ENCODE measurements at regions not wholly inside any gene's neighbourhood (a gene's known extent, or its start where the extent isn't known, plus 50 kb on each side); places are given as distances from the start of the nearest gene placed in this dataset.
"Not testable (repeated sequence)": the region's sequence is repeated elsewhere in the genome, so short reads cannot be mapped to it uniquely, and the experiment has no call there.

GRCh38 chr12:46515829-46516228, 143.3 kb upstream of the SLC38A2 start:
- no peak for DNase-seq

GRCh38 chr12:46514886-46515285, 142.3 kb upstream of the SLC38A2 start:
- DNase-seq, result no peak

GRCh38 chr12:46510257-46510656, 137.7 kb upstream of the SLC38A2 start:
- not testable (repeated sequence) for DNase-seq

- no peak for DNase-seq
These were observed 136.6 kb upstream of the SLC38A2 start for GRCh38 chr12:46509135-46509534.

GRCh38 chr12:46508651-46509050, 136.1 kb upstream of the SLC38A2 start:
- no peak for DNase-seq

- no peak for DNase-seq
These were observed 135.2 kb upstream of the SLC38A2 start for GRCh38 chr12:46507766-46508165.

GRCh38 chr12:46506961-46507360, 134.4 kb upstream of the SLC38A2 start:
- DNase-seq, result no peak

- DNase-seq, result no peak
These were observed 133.6 kb upstream of the SLC38A2 start for GRCh38 chr12:46506198-46506597.

GRCh38 chr12:46504494-46504893, 131.9 kb upstream of the SLC38A2 start:
- no peak for DNase-seq

GRCh38 chr12:46503637-46504175, 131.1 kb upstream of the SLC38A2 start:
- DNase-seq, result no peak

GRCh38 chr12:46500673-46501072, 128.1 kb upstream of the SLC38A2 start:
- no peak for DNase-seq

GRCh38 chr12:46499901-46500300, 127.3 kb upstream of the SLC38A2 start:
- DNase-seq, result no peak

- no peak for DNase-seq
These were observed 126.7 kb upstream of the SLC38A2 start for GRCh38 chr12:46499226-46499625.

- DNase-seq, result no peak
These were observed 125.2 kb upstream of the SLC38A2 start for GRCh38 chr12:46497739-46498138.

GRCh38 chr12:46494424-46494823, 121.9 kb upstream of the SLC38A2 start:
- DNase-seq, result no peak

GRCh38 chr12:46493834-46494181, 121.2 kb upstream of the SLC38A2 start:
- no peak for DNase-seq

- no peak for DNase-seq
These were observed 120.7 kb upstream of the SLC38A2 start for GRCh38 chr12:46493150-46493833.

GRCh38 chr12:46492471-46493085, 120.0 kb upstream of the SLC38A2 start:
- no peak for DNase-seq

- no peak for DNase-seq
These were observed 119.0 kb upstream of the SLC38A2 start for GRCh38 chr12:46491548-46491947.

- DNase-seq, result no peak
These were observed 118.1 kb upstream of the SLC38A2 start for GRCh38 chr12:46490635-46491034.

GRCh38 chr12:46489951-46490388, 117.4 kb upstream of the SLC38A2 start:
- no peak for DNase-seq

- no peak for DNase-seq
These were observed 115.1 kb upstream of the SLC38A2 start for GRCh38 chr12:46487567-46488131.

GRCh38 chr12:46486588-46486987, 114.0 kb upstream of the SLC38A2 start:
- DNase-seq, result no peak

GRCh38 chr12:46485853-46486252, 113.3 kb upstream of the SLC38A2 start:
- no peak for DNase-seq

Measured in activated CD4-positive, alpha-beta T cell treated with anti-CD3 and anti-CD28 coated beads, Interleukin-10, Interleukin-2, amounts not matched to agents 100 ng/mL and 50 ng/mL, durations not matched to agents 16 hours and 8 hours (primary cell).